K562 (cell line): ENCODE measurements at regions not wholly inside any gene's neighbourhood (a gene's known extent, or its start where the extent isn't known, plus 50 kb on each side); places are given as distances from the start of the nearest gene placed in this dataset.

Source experiments
- ATAC-seq: fragments of 200-7000 bp; cut with Tn5 transposase; 3 replicates; pipeline ENCODE4 v1.9.1; 2020; ENCODE audit warnings: moderate library complexity
- BruUV-seq: library from RNA; stranded (reverse); fragments of 400-500 nt; replicated peaks from 2 replicates; lab custom pipeline; 2021; lab: Mats Ljungman, UMichigan
- CTCF ChIA-PET: fragments of 300-600 bp; formaldehyde crosslinking; extraction: SDS; loops from one replicate; lab custom pipeline; 2021; ENCODE audit warnings: low intra/inter-chr PET ratio; lab: Yijun Ruan, JAX
- POLR2A ChIA-PET: fragments of 300-600, 350-650 bp; sonication (Branson Sonifier 250); formaldehyde crosslinking; extraction: SDS; loops from one replicate; lab custom pipeline; 2021; ENCODE audit warnings: antibody characterized with exemption, inconsistent platforms; lab: Yijun Ruan, JAX
- DNase-seq, 4 experiments: peaks; one replicate each; pipeline versions ENCODE4 v3.0.0 to v3.0.0-alpha.2; 2011 to 2018; ENCODE audit warnings: low spot score in 3 of 4, mixed read lengths in 3 of 4; ENCODE audit errors: extremely low read depth in 1 of 4
- FAIRE-seq: peaks from 2 replicates; lab custom pipeline; 2011; peaks lifted over from hg19 to GRCh38; lab: Jason Lieb, UNC
- H2AFZ ChIP-seq: 2 replicates; pipeline ENCODE4 v1.6.0; 2011; ENCODE audit warnings: low read depth, low read length, control low read depth, inconsistent platforms
- H3K27ac ChIP-seq: fragments of 200-600 bp; 3 replicates; pipeline ENCODE4 v1.8.0; 2011; ENCODE audit warnings: low read depth, mild to moderate bottlenecking, control low read depth, inconsistent platforms, low read length, moderate library complexity, mixed read lengths; ENCODE audit errors: extremely low read depth
- H3K27me3 ChIP-seq, 2 experiments: fragments of 300-600 bp in 1 of 2; 2 replicates in 1 of 2; 3 replicates in 1 of 2; pipeline versions ENCODE4 v1.6.0 to v1.8.0; 2011; ENCODE audit warnings: inconsistent platforms in 2 of 2, low read length in 2 of 2, mild to moderate bottlenecking in 1 of 2, mixed read lengths in 1 of 2, moderate library complexity in 1 of 2; ENCODE audit not compliant: control insufficient read depth in 2 of 2, insufficient read depth in 2 of 2
- H3K36me3 ChIP-seq: fragments of 300-600 bp; 3 replicates; pipeline ENCODE4 v1.8.0; 2011; ENCODE audit warnings: mild to moderate bottlenecking, low read length, inconsistent platforms; ENCODE audit not compliant: control insufficient read depth, insufficient read depth
- H3K4me1 ChIP-seq, 2 experiments: fragments of 200-600 bp in 1 of 2; replicated peaks in 1 of 2; 2 replicates in 1 of 2; 3 replicates in 1 of 2; pipeline versions ENCODE4 v1.5.1 to v1.8.0; 2011; ENCODE audit warnings: inconsistent platforms in 2 of 2, low read length in 2 of 2, mild to moderate bottlenecking in 1 of 2, mixed read lengths in 1 of 2, moderate library complexity in 1 of 2; ENCODE audit not compliant: control insufficient read depth in 2 of 2, insufficient read depth in 2 of 2
- H3K4me2 ChIP-seq: 2 replicates; pipeline ENCODE4 v1.6.1; 2011; ENCODE audit warnings: low read length, control low read depth, inconsistent platforms, mixed read lengths; ENCODE audit not compliant: insufficient read depth
- H3K4me3 ChIP-seq: fragments of 200-600 bp; sonication (generic), shearing (Covaris generic); 2 replicates; pipeline ENCODE4 v1.5.1; 2016; ENCODE audit warnings: control low read depth, inconsistent platforms
- H3K79me2 ChIP-seq: fragments of 200-600 bp; 3 replicates; pipeline ENCODE4 v1.8.0; 2011; ENCODE audit warnings: low read length, inconsistent platforms; ENCODE audit not compliant: control insufficient read depth, insufficient read depth
- H3K9ac ChIP-seq, 2 experiments: 2 replicates each; pipeline versions ENCODE4 v1.6.0 to v1.6.1; 2011; ENCODE audit warnings: low read depth in 2 of 2, low read length in 2 of 2, control low read depth in 1 of 2, inconsistent platforms in 1 of 2, mild to moderate bottlenecking in 1 of 2, mixed read lengths in 1 of 2; ENCODE audit not compliant: insufficient read depth in 1 of 2
- H3K9me1 ChIP-seq: one replicate; pipeline ENCODE4 v1.6.0; 2011; ENCODE audit warnings: inconsistent platforms, mild to moderate bottlenecking, low read length, moderate library complexity; ENCODE audit not compliant: control insufficient read depth, insufficient read depth
- H3K9me3 ChIP-seq: replicated peaks from 2 replicates; pipeline ENCODE4 v1.5.1; 2011; ENCODE audit warnings: low read depth, low read length, inconsistent platforms; ENCODE audit not compliant: control insufficient read depth, insufficient read depth
- H4K20me1 ChIP-seq: replicated peaks from 2 replicates; pipeline ENCODE4 v1.6.1; 2011; ENCODE audit warnings: low read length, inconsistent platforms, mixed read lengths; ENCODE audit not compliant: control insufficient read depth, insufficient read depth
- E2F4 ChIP-seq: sonication (generic); formaldehyde crosslinking; IDR thresholded peaks from 2 replicates; pipeline ENCODE4 v1.8.0; 2022; ENCODE audit warnings: mild to moderate bottlenecking, low read depth, missing genetic modification reagents
- FOXO4 ChIP-seq: fragments of 450-650 bp; formaldehyde crosslinking; IDR thresholded peaks from 2 replicates; pipeline ENCODE4 v1.4.0; 2020; ENCODE audit warnings: mild to moderate bottlenecking, moderate library complexity
- HSF4 ChIP-seq: fragments of 250-450 bp; sonication (Bioruptor Pico); IDR thresholded peaks from 2 replicates; pipeline ENCODE4 v2.1.2; 2022; ENCODE audit warnings: mild to moderate bottlenecking, moderate library complexity, borderline replicate concordance
- JUND ChIP-seq, 2 experiments: IDR thresholded peaks; 2 replicates in 1 of 2; 3 replicates in 1 of 2; pipeline ENCODE4 v1.6.1; 2011; ENCODE audit warnings: borderline replicate concordance in 2 of 2, low read depth in 2 of 2, low read length in 2 of 2, improper control_type of control experiment in 1 of 2, missing biosample characterization in 1 of 2, missing genetic modification characterization in 1 of 2, missing genetic modification reagents in 1 of 2
- KAT8 ChIP-seq: fragments of 450-650 bp; IDR thresholded peaks from 2 replicates; pipeline ENCODE4 v1.6.1; 2016; ENCODE audit warnings: low read depth, mild to moderate bottlenecking
- KDM1A ChIP-seq, 2 experiments: fragments of 450-650 bp; IDR thresholded peaks; 2 replicates each; pipeline ENCODE4 v1.6.1; 2016; ENCODE audit warnings: mild to moderate bottlenecking in 2 of 2
- KLF16 ChIP-seq: IDR thresholded peaks from 2 replicates; pipeline ENCODE4 v1.6.1; 2016; ENCODE audit warnings: antibody characterized with exemption
- MLLT1 ChIP-seq, 2 experiments: fragments of 450-650 bp; IDR thresholded peaks; 2 replicates each; pipeline ENCODE4 v1.6.1; 2016
- POLR2B ChIP-seq: fragments of 450-650 bp; IDR thresholded peaks from 2 replicates; pipeline ENCODE4 v1.6.1; 2018; ENCODE audit warnings: low read depth; ENCODE audit not compliant: partially characterized antibody
- SRSF9 ChIP-seq: fragments of 200-400 bp; formaldehyde crosslinking; IDR thresholded peaks from 2 replicates; pipeline ENCODE4 v1.6.1; 2017; ENCODE audit warnings: low read depth, low read length, borderline replicate concordance
- TFAP4 ChIP-seq: sonication (generic); formaldehyde crosslinking; IDR thresholded peaks from 2 replicates; pipeline ENCODE4 v1.8.0; 2022; ENCODE audit warnings: missing genetic modification reagents, mild to moderate bottlenecking, moderate library complexity, borderline replicate concordance
- ZNF274 ChIP-seq: IDR thresholded peaks from 2 replicates; pipeline ENCODE4 v1.6.1; 2011; ENCODE audit warnings: low read depth, mild to moderate bottlenecking, low read length, moderate library complexity, borderline replicate concordance
- ZNF740 ChIP-seq, 3 experiments: fragments of 200-800 bp in 1 of 3; sonication (Bioruptor generic) in 1 of 3; sonication (generic) in 1 of 3; formaldehyde crosslinking in 1 of 3; IDR thresholded peaks; 2 replicates each; pipeline versions ENCODE4 v1.6.1 to v1.8.0; 2016 to 2022; ENCODE audit warnings: mild to moderate bottlenecking in 2 of 3, missing compliant biosample characterization in 2 of 3, missing genetic modification characterization in 2 of 3, missing genetic modification reagents in 1 of 3
- WGBS: fragments of 100-300 bp; shearing (Covaris generic); methylation state at CpG from one replicate; pipeline ENCODE4 v1.1.6; 2016; ENCODE audit warnings: low coverage, mixed read lengths; ENCODE audit not compliant: insufficient coverage; ENCODE audit errors: missing lambda C conversion rate; 5-methylcytosine and 5-hydroxymethylcytosine counted together
- in situ Hi-C: fragments of 300-500 bp; cut with MboI; formaldehyde crosslinking; loops from 4 replicates; pipeline ENCODE4 v1.15.0; 2018; ENCODE audit warnings: inconsistent platforms, mixed read lengths
- intact Hi-C: fragments of 100-400 bp; cut with micrococcal nuclease; formaldehyde crosslinking; loops from 2 replicates; pipeline ENCODE4 v1.14.2; 2022

GRCh38 chr6:26216359-26216885 is 129.2 kb downstream of the HFE start:
- H3K27ac ChIP-seq, result peak overlapping the region; percentile 91
- FAIRE-seq, result peak; percentile 97
- peak overlapping the region; percentile 91 to 93 for H3K9ac ChIP-seq
- BruUV-seq, result no TSS peak
- intact Hi-C loops, result loop anchor here (1.0 to 10.0 kb wide), 16 partner anchors 12 to 1676 kb away; partner anchors contain the start of gene GMNN
- peak overlapping the region; percentile 98 for H3K4me2 ChIP-seq
- H3K27me3 ChIP-seq, result no peaks in the 10 kb centered on the region
- no peaks in the 10 kb centered on the region for H3K9me1 ChIP-seq
- H3K4me1 ChIP-seq, result peaks cover 15 to 23% of the 10 kb centered on the region in 2 experiments
- in situ Hi-C loops, result loop anchor here (5.0 to 25.0 kb wide), 2 partner anchors 96 to 1596 kb away; a partner anchor contains a TSS
- peaks cover 13% of the 10 kb centered on the region for H4K20me1 ChIP-seq
- ChIA-PET CTCF (no interaction called here), POLR2A (interaction anchor here (0.5 to 7.3 kb wide), 85 partner anchors 10 to 1701 kb away, joined by 3 to 1095 read pairs (median 8); partner anchors contain the start of genes BTN2A2 and HFE)
- no peaks in the 10 kb centered on the region; the same call in 1 of the 2 replicates for H3K9me3 ChIP-seq
- peaks cover 58% of the 10 kb centered on the region for H3K79me2 ChIP-seq
- H3K4me3 ChIP-seq, result peak overlapping the region; percentile 61
- H3K36me3 ChIP-seq, result peaks cover 5% of the 10 kb centered on the region; the same call in 1 of the 3 replicates
- H2AFZ ChIP-seq, result no peak overlapping the region
- peak; percentile 69 for ATAC-seq
- DNase-seq, result peak; percentile 83 to 98 (median 90)
- 1% methylated on average over 22 of the region's 22 CpGs for WGBS
- no peak for TF ChIP-seq SRSF9
- peak; percentile 62 for TF ChIP-seq TFAP4 (CRISPR knock-in tag)
- 0 out of 2 replicates have a peak, but pooled peaks have one; percentile 4 for TF ChIP-seq KLF16
- no peak for TF ChIP-seq KAT8
- TF ChIP-seq HSF4 (CRISPR knock-in tag), result 0 out of 2 replicates have a peak, but pooled peaks have one; percentile 32
- peak; percentile 74 for TF ChIP-seq JUND (IDR thresholded peaks at IDR 0.05; ENCODE audit: borderline replicate concordance, low read depth, low read length)
- TF ChIP-seq JUND (tag; IDR thresholded peaks at IDR 0.05; ENCODE audit: borderline replicate concordance, low read depth, low read length), result peak; percentile 66
- peak; percentile 99 for TF ChIP-seq POLR2B
- peak; percentile 99 to 100 for TF ChIP-seq MLLT1 (IDR thresholded peaks at IDR 0.05)
- peak in 1 of 2 experiments; percentile 37; a peak in 2 of 4 replicates for TF ChIP-seq KDM1A (IDR thresholded peaks at IDR 0.05)
- TF ChIP-seq ZNF274, result no peak
- TF ChIP-seq ZNF740 (CRISPR knock-in tag; IDR thresholded peaks at IDR 0.05), result peak; percentile 80; the same call in 1 of the 2 replicates
- TF ChIP-seq ZNF740 (tag; IDR thresholded peaks at IDR 0.05), result no peak
- TF ChIP-seq FOXO4 (CRISPR knock-in tag), result peak; percentile 49; the same call in 1 of the 2 replicates
- peak; percentile 92 for TF ChIP-seq E2F4 (CRISPR knock-in tag)
